Body of pancreas (tissue), 4 donors: ENCODE measurements at regions not wholly inside any gene's neighbourhood (a gene's known extent, or its start where the extent isn't known, plus 50 kb on each side); places are given as distances from the start of the nearest gene placed in this dataset.

Experiments used
- ATAC-seq: fragments of 150-250 bp; one replicate; pipeline ENCODE4 v1.9.1; 2016
- DNase-seq, 4 donors: peaks; one replicate each; pipeline ENCODE4 v3.0.0-alpha.2; 2019
- H3K27ac ChIP-seq, 4 donors: fragments of 200-600 bp; sonication (generic); 1 replicate in 3 of 4; 2 replicates in 1 of 4; pipeline versions ENCODE4 v1.5.1 to v1.6.1; 2016 to 2019; ENCODE audit warnings: mild to moderate bottlenecking in 1 of 4, mixed read lengths in 1 of 4, moderate library complexity in 1 of 4
- H3K27me3 ChIP-seq, 2 donors: fragments of 200-600 bp; sonication (generic); one replicate each; pipeline ENCODE4 v1.6.0; 2016; ENCODE audit warnings: mild to moderate bottlenecking in 1 of 2
- H3K36me3 ChIP-seq, 2 donors: fragments of 200-600 bp; sonication (generic); replicated peaks in 1 of 2; 2 replicates each; pipeline ENCODE4 v1.5.1; 2016; ENCODE audit warnings: low read depth in 2 of 2; ENCODE audit not compliant: insufficient read depth in 1 of 2
- H3K4me1 ChIP-seq: fragments of 200-600 bp; sonication (generic); one replicate; pipeline ENCODE4 v1.6.0; 2016
- H3K4me3 ChIP-seq, 2 donors: fragments of 200-600 bp; sonication (generic); 1 replicate in 1 of 2; 2 replicates in 1 of 2; pipeline ENCODE4 v1.5.1; 2016 to 2019
- H3K9me3 ChIP-seq, 3 donors: fragments of 200-600 bp; sonication (generic); 1 replicate in 2 of 3; 2 replicates in 1 of 3; pipeline ENCODE4 v1.5.1; 2016
- CTCF ChIP-seq, 7 experiments: fragments of 450-650 bp in 4 of 7; fragments of 200-600 bp in 3 of 7; sonication (generic) in 3 of 7; IDR thresholded peaks; one replicate each; pipeline ENCODE4 v1.5.1; 2016 to 2019; ENCODE audit warnings: antibody characterized with exemption in 7 of 7
- POLR2A ChIP-seq, 3 donors: fragments of 450-650 bp; IDR thresholded peaks; one replicate each; pipeline ENCODE4 v1.6.1; 2016; ENCODE audit warnings: antibody characterized with exemption in 3 of 3, mild to moderate bottlenecking in 2 of 3
- WGBS, 2 donors: methylation state at CpG; one replicate each; pipeline ENCODE4 v1.1.5; 2017; 5-methylcytosine and 5-hydroxymethylcytosine counted together
- intact Hi-C: fragments of 100-400 bp; cut with DNase I; formaldehyde crosslinking; loops from one replicate; pipeline ENCODE4 v1.15.1; 2023

GRCh38 chr1:182192215-182192614 is 130.7 kb upstream of the ZNF648 start:
- 78 to 81% methylated on average over 3 of the region's 3 CpGs for WGBS, 2 donors

GRCh38 chr1:182191381-182192115 is 130.0 kb upstream of the ZNF648 start:
- ATAC-seq: no peak
- intact Hi-C loops: no loop called here
- Histone ChIP-seq H3K4me3 (no peak overlapping the region), H3K27me3 (no peaks in the 10 kb centered on the region), H3K9me3 (no peaks in the 10 kb centered on the region), H3K27ac (no peak overlapping the region), H3K4me1 (no peaks in the 10 kb centered on the region), H3K36me3 (no peaks in the 10 kb centered on the region)
- WGBS, 2 donors: 84 to 87% methylated on average over 2 of the region's 2 CpGs
- no peak for DNase-seq
- TF ChIP-seq CTCF (IDR thresholded peaks at IDR 0.05): no peak
- no peak for TF ChIP-seq POLR2A (IDR thresholded peaks at IDR 0.05)

More at GRCh38 chr1:182192215-182192614, 130.7 kb upstream of the ZNF648 start:
- Histone ChIP-seq H3K36me3 (no peaks in the 10 kb centered on the region), H3K27me3 (no peaks in the 10 kb centered on the region), H3K27ac (no peak overlapping the region), H3K4me1 (peaks cover 5% of the 10 kb centered on the region), H3K9me3 (no peaks in the 10 kb centered on the region), H3K4me3 (no peak overlapping the region)
- DNase-seq (no peak), ATAC-seq (no peak)
- intact Hi-C loops: no loop called here
- TF ChIP-seq CTCF (IDR thresholded peaks at IDR 0.05): no peak
- no peak for TF ChIP-seq POLR2A (IDR thresholded peaks at IDR 0.05)

GRCh38 chr1:182189535-182190066 is 128.1 kb upstream of the ZNF648 start:
- H3K27ac ChIP-seq: no peak overlapping the region
- TF ChIP-seq CTCF (IDR thresholded peaks at IDR 0.05) (no peak), POLR2A (IDR thresholded peaks at IDR 0.05) (no peak)
- H3K27me3 ChIP-seq: no peaks in the 10 kb centered on the region
- no peaks in the 10 kb centered on the region for H3K4me1 ChIP-seq
- intact Hi-C loops: no loop called here
- no peak overlapping the region for H3K4me3 ChIP-seq
- ATAC-seq (no peak), DNase-seq (no peak)
- no peaks in the 10 kb centered on the region for H3K9me3 ChIP-seq
- no peaks in the 10 kb centered on the region for H3K36me3 ChIP-seq
- WGBS, 2 donors: 79 to 85% methylated on average over 3 of the region's 3 CpGs

- intact Hi-C loops: no loop called here
- TF ChIP-seq CTCF (IDR thresholded peaks at IDR 0.05) (no peak), POLR2A (IDR thresholded peaks at IDR 0.05) (no peak)
- H3K36me3 ChIP-seq: no peaks in the 10 kb centered on the region
- DNase-seq: no peak
- ATAC-seq: no peak
- H3K27me3 ChIP-seq: no peaks in the 10 kb centered on the region
- peaks cover 11% of the 10 kb centered on the region for H3K4me1 ChIP-seq
- H3K9me3 ChIP-seq: no peaks in the 10 kb centered on the region
- 63 to 89% methylated on average over 3 of the region's 3 CpGs for WGBS, 2 donors
- H3K27ac ChIP-seq: no peak overlapping the region
- no peak overlapping the region for H3K4me3 ChIP-seq
Measured at GRCh38 chr1:182186757-182187146, 125.2 kb upstream of the ZNF648 start.
